WTC11 (cell line): ENCODE measurements at regions not wholly inside any gene's neighbourhood (a gene's known extent, or its start where the extent isn't known, plus 50 kb on each side); places are given as distances from the start of the nearest gene placed in this dataset.

Experiments
- ATAC-seq: fragments of 200-7000 bp; cut with Tn5 transposase; 2 replicates; pipeline ENCODE4 v1.10.0; 2021; ENCODE audit warnings: mild to moderate bottlenecking, moderate library complexity
- CTCF ChIA-PET: fragments of 300-600 bp; sonication (Branson Sonifier 250); formaldehyde crosslinking; loops from one replicate; lab custom pipeline; 2021; ENCODE audit warnings: antibody characterized with exemption; lab: Charles Lee
- POLR2A ChIA-PET: fragments of 350-600 bp; sonication (Branson Sonifier 250); formaldehyde crosslinking; loops from one replicate; lab custom pipeline; 2021; ENCODE audit warnings: antibody characterized with exemption; lab: Charles Lee
- DNase-seq: peaks from one replicate; pipeline ENCODE4 v3.0.0; 2021; ENCODE audit warnings: low spot score
- H3K27ac Mint-ChIP-seq: 2 replicates; pipeline ENCODE4 v1.8.0; 2021; ENCODE audit warnings: mixed read lengths
- H3K27me3 Mint-ChIP-seq: 2 replicates; pipeline ENCODE4 v1.8.0; 2021; ENCODE audit warnings: low read depth, mild to moderate bottlenecking, moderate library complexity, mixed read lengths
- H3K36me3 Mint-ChIP-seq: 2 replicates; pipeline ENCODE4 v1.8.0; 2021; ENCODE audit warnings: mixed read lengths
- H3K4me1 Mint-ChIP-seq: 2 replicates; pipeline ENCODE4 v1.8.0; 2022; ENCODE audit warnings: mixed read lengths
- H3K4me3 Mint-ChIP-seq: 2 replicates; pipeline ENCODE4 v1.8.0; 2021; ENCODE audit warnings: mild to moderate bottlenecking, moderate library complexity, mixed read lengths
- H3K9me3 Mint-ChIP-seq: 2 replicates; pipeline ENCODE4 v1.8.0; 2021; ENCODE audit warnings: mixed read lengths
- CBFB ChIP-seq: sonication (generic); formaldehyde crosslinking; IDR thresholded peaks from 2 replicates; pipeline ENCODE4 v1.8.1; 2022; ENCODE audit warnings: mild to moderate bottlenecking, low read depth, missing genetic modification reagents
- GRHL2 ChIP-seq: fragments of 250-450 bp; sonication (Bioruptor Pico); IDR thresholded peaks from 2 replicates; pipeline ENCODE4 v1.8.0; 2022; ENCODE audit warnings: mild to moderate bottlenecking, moderate library complexity; ENCODE audit not compliant: insufficient replicate concordance, severe bottlenecking
- KAT7 ChIP-seq: sonication (generic); formaldehyde crosslinking; IDR thresholded peaks from 2 replicates; pipeline ENCODE4 v1.8.1; 2023; ENCODE audit warnings: missing genetic modification reagents, mild to moderate bottlenecking, borderline replicate concordance
- NFYB ChIP-seq: sonication (generic); formaldehyde crosslinking; conservative IDR thresholded peaks from 2 replicates; pipeline ENCODE4 v1.8.0; 2022; ENCODE audit warnings: low read depth, missing genetic modification reagents
- NR1H2 ChIP-seq: sonication (generic); formaldehyde crosslinking; IDR thresholded peaks from 2 replicates; pipeline ENCODE4 v1.9.0; 2021; ENCODE audit warnings: mild to moderate bottlenecking, moderate library complexity, missing genetic modification reagents
- OVOL2 ChIP-seq: fragments of 250-450 bp; sonication (Bioruptor Pico); IDR thresholded peaks from 2 replicates; pipeline ENCODE4 v1.9.0; 2021; ENCODE audit warnings: mild to moderate bottlenecking, borderline replicate concordance
- TCF7 ChIP-seq: sonication (generic); formaldehyde crosslinking; IDR thresholded peaks from 2 replicates; pipeline ENCODE4 v1.8.0; 2022; ENCODE audit warnings: mild to moderate bottlenecking, low read depth, missing genetic modification reagents, moderate library complexity
- ZNF671 ChIP-seq: fragments of 250-450 bp; sonication (Bioruptor Pico); IDR thresholded peaks from 2 replicates; pipeline ENCODE4 v1.8.0; 2021; ENCODE audit warnings: mild to moderate bottlenecking
- TF ChIP-seq, protein P1 (sequence below): sonication (generic); formaldehyde crosslinking; IDR thresholded peaks from 2 replicates; pipeline ENCODE4 v1.8.0; 2022; ENCODE audit warnings: missing genetic modification reagents
- TF ChIP-seq, protein P2 (sequence below): sonication (generic); formaldehyde crosslinking; IDR thresholded peaks from 2 replicates; pipeline ENCODE4 v1.8.1; 2023; ENCODE audit warnings: mild to moderate bottlenecking, missing genetic modification reagents, borderline replicate concordance
- TF ChIP-seq, protein P3 (sequence below): sonication (generic); formaldehyde crosslinking; IDR thresholded peaks from 2 replicates; pipeline ENCODE4 v1.8.1; 2022; ENCODE audit warnings: mild to moderate bottlenecking, missing genetic modification reagents, moderate library complexity, borderline replicate concordance
- TF ChIP-seq, protein P4 (sequence below): sonication (generic); formaldehyde crosslinking; IDR thresholded peaks from 2 replicates; pipeline ENCODE4 v1.8.0; 2023; ENCODE audit warnings: mild to moderate bottlenecking, missing genetic modification reagents
- TF ChIP-seq, protein P5 (sequence below): sonication (generic); formaldehyde crosslinking; IDR thresholded peaks from 2 replicates; pipeline ENCODE4 v1.8.1; 2023; ENCODE audit warnings: mild to moderate bottlenecking, moderate library complexity, missing genetic modification reagents

DNA sequence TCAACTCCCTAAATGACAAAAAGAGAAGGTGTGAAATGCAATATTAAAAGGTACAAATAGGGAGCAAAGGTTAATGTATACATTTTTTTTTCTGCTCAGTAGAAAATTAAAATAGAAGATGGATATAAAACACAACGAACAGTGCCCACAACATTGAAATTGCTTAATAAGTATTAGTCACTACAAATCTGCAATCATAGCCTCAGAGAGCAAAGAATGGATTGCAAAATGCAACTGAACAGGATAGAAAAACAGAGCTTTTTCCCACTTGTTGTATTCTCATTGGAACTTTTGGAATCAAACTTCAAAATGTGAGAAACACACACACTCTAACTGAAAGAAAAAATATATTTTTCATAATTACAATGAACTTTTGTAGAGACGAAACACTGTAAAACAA is 552.2 kb upstream of the NCAM2 start (continued):
- TF ChIP-seq, protein P1, sequence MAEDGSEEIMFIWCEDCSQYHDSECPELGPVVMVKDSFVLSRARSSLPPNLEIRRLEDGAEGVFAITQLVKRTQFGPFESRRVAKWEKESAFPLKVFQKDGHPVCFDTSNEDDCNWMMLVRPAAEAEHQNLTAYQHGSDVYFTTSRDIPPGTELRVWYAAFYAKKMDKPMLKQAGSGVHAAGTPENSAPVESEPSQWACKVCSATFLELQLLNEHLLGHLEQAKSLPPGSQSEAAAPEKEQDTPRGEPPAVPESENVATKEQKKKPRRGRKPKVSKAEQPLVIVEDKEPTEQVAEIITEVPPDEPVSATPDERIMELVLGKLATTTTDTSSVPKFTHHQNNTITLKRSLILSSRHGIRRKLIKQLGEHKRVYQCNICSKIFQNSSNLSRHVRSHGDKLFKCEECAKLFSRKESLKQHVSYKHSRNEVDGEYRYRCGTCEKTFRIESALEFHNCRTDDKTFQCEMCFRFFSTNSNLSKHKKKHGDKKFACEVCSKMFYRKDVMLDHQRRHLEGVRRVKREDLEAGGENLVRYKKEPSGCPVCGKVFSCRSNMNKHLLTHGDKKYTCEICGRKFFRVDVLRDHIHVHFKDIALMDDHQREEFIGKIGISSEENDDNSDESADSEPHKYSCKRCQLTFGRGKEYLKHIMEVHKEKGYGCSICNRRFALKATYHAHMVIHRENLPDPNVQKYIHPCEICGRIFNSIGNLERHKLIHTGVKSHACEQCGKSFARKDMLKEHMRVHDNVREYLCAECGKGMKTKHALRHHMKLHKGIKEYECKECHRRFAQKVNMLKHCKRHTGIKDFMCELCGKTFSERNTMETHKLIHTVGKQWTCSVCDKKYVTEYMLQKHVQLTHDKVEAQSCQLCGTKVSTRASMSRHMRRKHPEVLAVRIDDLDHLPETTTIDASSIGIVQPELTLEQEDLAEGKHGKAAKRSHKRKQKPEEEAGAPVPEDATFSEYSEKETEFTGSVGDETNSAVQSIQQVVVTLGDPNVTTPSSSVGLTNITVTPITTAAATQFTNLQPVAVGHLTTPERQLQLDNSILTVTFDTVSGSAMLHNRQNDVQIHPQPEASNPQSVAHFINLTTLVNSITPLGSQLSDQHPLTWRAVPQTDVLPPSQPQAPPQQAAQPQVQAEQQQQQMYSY (CRISPR knock-in tag) = no peak
- TF ChIP-seq, all 79 proteins: peak for 0

DNA sequence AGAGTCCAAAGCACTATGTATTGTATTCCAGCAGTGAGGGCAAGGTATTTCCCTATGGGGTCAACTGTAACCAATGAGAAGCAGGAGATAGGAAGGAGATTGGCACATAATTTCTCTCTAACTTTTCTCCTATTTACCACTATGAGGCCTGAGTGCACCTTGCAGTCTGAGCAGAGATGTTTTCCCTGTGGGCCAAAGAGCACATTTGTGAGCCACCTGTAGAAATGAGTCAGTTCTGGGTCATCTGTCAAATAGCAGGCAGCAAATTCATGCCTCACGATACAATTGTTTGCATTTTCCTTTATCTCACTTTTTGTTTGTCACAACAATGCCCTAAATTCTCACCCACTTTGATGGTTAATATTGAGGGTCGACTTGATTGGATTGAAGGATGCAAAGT is 547.2 kb upstream of the NCAM2 start:
- CTCF ChIA-PET = no interaction called here
- DNase-seq = no peak
- no peak overlapping the region for H3K27ac Mint-ChIP-seq
- TF ChIP-seq, protein P2, sequence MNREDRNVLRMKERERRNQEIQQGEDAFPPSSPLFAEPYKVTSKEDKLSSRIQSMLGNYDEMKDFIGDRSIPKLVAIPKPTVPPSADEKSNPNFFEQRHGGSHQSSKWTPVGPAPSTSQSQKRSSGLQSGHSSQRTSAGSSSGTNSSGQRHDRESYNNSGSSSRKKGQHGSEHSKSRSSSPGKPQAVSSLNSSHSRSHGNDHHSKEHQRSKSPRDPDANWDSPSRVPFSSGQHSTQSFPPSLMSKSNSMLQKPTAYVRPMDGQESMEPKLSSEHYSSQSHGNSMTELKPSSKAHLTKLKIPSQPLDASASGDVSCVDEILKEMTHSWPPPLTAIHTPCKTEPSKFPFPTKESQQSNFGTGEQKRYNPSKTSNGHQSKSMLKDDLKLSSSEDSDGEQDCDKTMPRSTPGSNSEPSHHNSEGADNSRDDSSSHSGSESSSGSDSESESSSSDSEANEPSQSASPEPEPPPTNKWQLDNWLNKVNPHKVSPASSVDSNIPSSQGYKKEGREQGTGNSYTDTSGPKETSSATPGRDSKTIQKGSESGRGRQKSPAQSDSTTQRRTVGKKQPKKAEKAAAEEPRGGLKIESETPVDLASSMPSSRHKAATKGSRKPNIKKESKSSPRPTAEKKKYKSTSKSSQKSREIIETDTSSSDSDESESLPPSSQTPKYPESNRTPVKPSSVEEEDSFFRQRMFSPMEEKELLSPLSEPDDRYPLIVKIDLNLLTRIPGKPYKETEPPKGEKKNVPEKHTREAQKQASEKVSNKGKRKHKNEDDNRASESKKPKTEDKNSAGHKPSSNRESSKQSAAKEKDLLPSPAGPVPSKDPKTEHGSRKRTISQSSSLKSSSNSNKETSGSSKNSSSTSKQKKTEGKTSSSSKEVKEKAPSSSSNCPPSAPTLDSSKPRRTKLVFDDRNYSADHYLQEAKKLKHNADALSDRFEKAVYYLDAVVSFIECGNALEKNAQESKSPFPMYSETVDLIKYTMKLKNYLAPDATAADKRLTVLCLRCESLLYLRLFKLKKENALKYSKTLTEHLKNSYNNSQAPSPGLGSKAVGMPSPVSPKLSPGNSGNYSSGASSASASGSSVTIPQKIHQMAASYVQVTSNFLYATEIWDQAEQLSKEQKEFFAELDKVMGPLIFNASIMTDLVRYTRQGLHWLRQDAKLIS (CRISPR knock-in tag) = no peak
- no peak for TF ChIP-seq CBFB
- no peak for TF ChIP-seq ZNF671
- TF ChIP-seq, protein P3, sequence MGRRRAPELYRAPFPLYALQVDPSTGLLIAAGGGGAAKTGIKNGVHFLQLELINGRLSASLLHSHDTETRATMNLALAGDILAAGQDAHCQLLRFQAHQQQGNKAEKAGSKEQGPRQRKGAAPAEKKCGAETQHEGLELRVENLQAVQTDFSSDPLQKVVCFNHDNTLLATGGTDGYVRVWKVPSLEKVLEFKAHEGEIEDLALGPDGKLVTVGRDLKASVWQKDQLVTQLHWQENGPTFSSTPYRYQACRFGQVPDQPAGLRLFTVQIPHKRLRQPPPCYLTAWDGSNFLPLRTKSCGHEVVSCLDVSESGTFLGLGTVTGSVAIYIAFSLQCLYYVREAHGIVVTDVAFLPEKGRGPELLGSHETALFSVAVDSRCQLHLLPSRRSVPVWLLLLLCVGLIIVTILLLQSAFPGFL (CRISPR knock-in tag) = no peak
- TF ChIP-seq, all 79 proteins: peak for 0
- Mint-ChIP-seq H3K9me3 (no peaks in the 10 kb centered on the region), H3K36me3 (no peaks in the 10 kb centered on the region), H3K4me3 (no peak overlapping the region), H3K27me3 (no peaks in the 10 kb centered on the region), H3K4me1 (0 out of 2 replicates have a peak, but pooled peaks cover 6% of the 10 kb centered on the region)
- POLR2A ChIA-PET = interaction anchor here (0.5 kb wide), 1 partner anchor 479 kb away, joined by 4 read pairs; no protein-coding TSS in a partner anchor
- ATAC-seq = no peak

DNA sequence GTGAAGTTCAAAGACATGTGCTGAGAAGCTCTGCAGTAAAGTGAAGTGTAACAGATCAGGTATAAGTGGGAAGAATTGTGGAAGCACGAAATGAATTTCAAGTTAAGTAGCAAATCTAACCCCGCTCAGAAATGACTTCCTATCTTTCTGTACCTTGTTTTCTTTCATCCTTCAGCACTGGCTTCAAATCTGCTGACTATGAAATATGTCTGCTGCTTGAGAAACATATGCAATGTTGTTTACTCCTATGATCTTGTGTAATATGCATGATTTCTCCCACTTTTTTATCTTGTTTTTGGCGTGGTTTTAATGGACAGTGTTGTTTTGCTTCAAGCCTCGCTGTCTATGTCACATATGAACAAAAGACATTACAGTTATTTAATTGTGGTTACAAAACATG is 545.3 kb upstream of the NCAM2 start:
- DNase-seq (no peak), ATAC-seq (no peak)
- Mint-ChIP-seq H3K27me3 (no peaks in the 10 kb centered on the region), H3K4me1 (0 out of 2 replicates have a peak, but pooled peaks cover 6% of the 10 kb centered on the region), H3K9me3 (no peaks in the 10 kb centered on the region), H3K36me3 (no peaks in the 10 kb centered on the region), H3K4me3 (no peak overlapping the region), H3K27ac (no peak overlapping the region)
- ChIA-PET CTCF (interaction anchor here (0.9 kb wide), 1 partner anchor 9 kb away, joined by 5 read pairs; no protein-coding TSS in a partner anchor), POLR2A (no interaction called here)
- TF ChIP-seq KAT7 (CRISPR knock-in tag) (no peak), NR1H2 (CRISPR knock-in tag) (no peak), NFYB (CRISPR knock-in tag) (no peak), TCF7 (CRISPR knock-in tag) (no peak), OVOL2 (CRISPR knock-in tag) (no peak), GRHL2 (CRISPR knock-in tag) (no peak)
- TF ChIP-seq, protein P4, sequence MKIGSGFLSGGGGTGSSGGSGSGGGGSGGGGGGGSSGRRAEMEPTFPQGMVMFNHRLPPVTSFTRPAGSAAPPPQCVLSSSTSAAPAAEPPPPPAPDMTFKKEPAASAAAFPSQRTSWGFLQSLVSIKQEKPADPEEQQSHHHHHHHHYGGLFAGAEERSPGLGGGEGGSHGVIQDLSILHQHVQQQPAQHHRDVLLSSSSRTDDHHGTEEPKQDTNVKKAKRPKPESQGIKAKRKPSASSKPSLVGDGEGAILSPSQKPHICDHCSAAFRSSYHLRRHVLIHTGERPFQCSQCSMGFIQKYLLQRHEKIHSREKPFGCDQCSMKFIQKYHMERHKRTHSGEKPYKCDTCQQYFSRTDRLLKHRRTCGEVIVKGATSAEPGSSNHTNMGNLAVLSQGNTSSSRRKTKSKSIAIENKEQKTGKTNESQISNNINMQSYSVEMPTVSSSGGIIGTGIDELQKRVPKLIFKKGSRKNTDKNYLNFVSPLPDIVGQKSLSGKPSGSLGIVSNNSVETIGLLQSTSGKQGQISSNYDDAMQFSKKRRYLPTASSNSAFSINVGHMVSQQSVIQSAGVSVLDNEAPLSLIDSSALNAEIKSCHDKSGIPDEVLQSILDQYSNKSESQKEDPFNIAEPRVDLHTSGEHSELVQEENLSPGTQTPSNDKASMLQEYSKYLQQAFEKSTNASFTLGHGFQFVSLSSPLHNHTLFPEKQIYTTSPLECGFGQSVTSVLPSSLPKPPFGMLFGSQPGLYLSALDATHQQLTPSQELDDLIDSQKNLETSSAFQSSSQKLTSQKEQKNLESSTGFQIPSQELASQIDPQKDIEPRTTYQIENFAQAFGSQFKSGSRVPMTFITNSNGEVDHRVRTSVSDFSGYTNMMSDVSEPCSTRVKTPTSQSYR (CRISPR knock-in tag) = no peak
- TF ChIP-seq, protein P5, sequence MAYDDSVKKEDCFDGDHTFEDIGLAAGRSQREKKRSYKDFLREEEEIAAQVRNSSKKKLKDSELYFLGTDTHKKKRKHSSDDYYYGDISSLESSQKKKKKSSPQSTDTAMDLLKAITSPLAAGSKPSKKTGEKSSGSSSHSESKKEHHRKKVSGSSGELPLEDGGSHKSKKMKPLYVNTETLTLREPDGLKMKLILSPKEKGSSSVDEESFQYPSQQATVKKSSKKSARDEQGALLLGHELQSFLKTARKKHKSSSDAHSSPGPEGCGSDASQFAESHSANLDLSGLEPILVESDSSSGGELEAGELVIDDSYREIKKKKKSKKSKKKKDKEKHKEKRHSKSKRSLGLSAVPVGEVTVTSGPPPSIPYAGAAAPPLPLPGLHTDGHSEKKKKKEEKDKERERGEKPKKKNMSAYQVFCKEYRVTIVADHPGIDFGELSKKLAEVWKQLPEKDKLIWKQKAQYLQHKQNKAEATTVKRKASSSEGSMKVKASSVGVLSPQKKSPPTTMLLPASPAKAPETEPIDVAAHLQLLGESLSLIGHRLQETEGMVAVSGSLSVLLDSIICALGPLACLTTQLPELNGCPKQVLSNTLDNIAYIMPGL = no peak
